Aorta (tissue), 5 donors: ENCODE measurements at regions not wholly inside any gene's neighbourhood (a gene's known extent, or its start where the extent isn't known, plus 50 kb on each side); places are given as distances from the start of the nearest gene placed in this dataset.
A peak's percentile ranks its signal among the peaks of the same experiment; 100 is the strongest.

ENCODE experiments used
- ATAC-seq: fragments of 200-7000 bp; cut with Tn5 transposase; one replicate; pipeline ENCODE4 v1.9.1; 2022; ENCODE audit warnings: moderate library complexity; ENCODE audit not compliant: low FRiP score
- DNase-seq, 2 donors: peaks; one replicate each; pipeline ENCODE4 v3.0.0-alpha.2; 2020
- H3K27ac ChIP-seq, 2 donors: one replicate each; pipeline ENCODE4 v1.5.1; 2013; ENCODE audit warnings: low read length in 2 of 2, mild to moderate bottlenecking in 2 of 2, moderate library complexity in 2 of 2, control low read depth in 1 of 2, inconsistent platforms in 1 of 2, low read depth in 1 of 2
- H3K27me3 ChIP-seq, 2 donors: one replicate each; pipeline ENCODE4 v1.6.1; 2013; ENCODE audit warnings: control low read depth in 1 of 2, low read length in 1 of 2, mild to moderate bottlenecking in 1 of 2, moderate library complexity in 1 of 2; ENCODE audit not compliant: insufficient read depth in 2 of 2, control insufficient read depth in 1 of 2
- H3K36me3 ChIP-seq, 2 donors: one replicate each; pipeline ENCODE4 v1.6.1; 2013; ENCODE audit warnings: control low read depth in 1 of 2, low read length in 1 of 2, mild to moderate bottlenecking in 1 of 2; ENCODE audit not compliant: insufficient read depth in 2 of 2, control insufficient read depth in 1 of 2
- H3K4me1 ChIP-seq, 2 donors: one replicate each; pipeline ENCODE4 v1.6.1; 2013; ENCODE audit warnings: low read length in 2 of 2, control low read depth in 1 of 2, mild to moderate bottlenecking in 1 of 2, moderate library complexity in 1 of 2; ENCODE audit not compliant: insufficient read depth in 2 of 2, control insufficient read depth in 1 of 2
- H3K4me3 ChIP-seq, 2 donors: one replicate each; pipeline ENCODE4 v1.5.1; 2013; ENCODE audit warnings: low read length in 2 of 2, control low read depth in 1 of 2, mild to moderate bottlenecking in 1 of 2
- H3K9me3 ChIP-seq: one replicate; pipeline ENCODE4 v1.6.1; 2013; ENCODE audit warnings: mild to moderate bottlenecking, low read length; ENCODE audit not compliant: control insufficient read depth
- WGBS, 2 donors: extraction: QIAGEN DNeasy Blood & Tissue Kit; methylation state at CpG; one replicate each; pipeline ENCODE4 v1.1.7; 2013; 5-methylcytosine and 5-hydroxymethylcytosine counted together
- intact Hi-C, 2 donors: fragments of 100-400 bp; cut with DNase I; formaldehyde crosslinking; loops; one replicate each; pipeline versions ENCODE4 v1.14.2 to v1.15.0; 2022
- donor health status: healthy with polysubstance abuse.
- donor health status: Bipolar disorder and iron deficiency.
- donor health status: DM: no; HTN: no; CAD: no.
- donor health status: DM: no; HTN: no; CAD: no.
- donor health status: DM: yes; HTN: yes; CAD: no.

- no peak for DNase-seq
- WGBS, 2 donors: 68 to 72% methylated on average over 5 of the region's 5 CpGs
- no peak overlapping the region for H3K27ac ChIP-seq
- intact Hi-C loops: no loop called here
- H3K9me3 ChIP-seq: no peaks in the 10 kb centered on the region
- no peaks in the 10 kb centered on the region for H3K36me3 ChIP-seq
- no peak for ATAC-seq
- no peak overlapping the region for H3K4me3 ChIP-seq
- no peaks in the 10 kb centered on the region for H3K4me1 ChIP-seq
- H3K27me3 ChIP-seq: no peaks in the 10 kb centered on the region
Observed at GRCh38 chr2:104358122-104358521, 495.8 kb upstream of the POU3F3 start.

GRCh38 chr2:104361414-104361813 lies 492.5 kb upstream of the POU3F3 start:
- Histone ChIP-seq H3K4me1 (no peaks in the 10 kb centered on the region), H3K27ac (no peak overlapping the region), H3K4me3 (no peak overlapping the region), H3K36me3 (no peaks in the 10 kb centered on the region), H3K27me3 (no peaks in the 10 kb centered on the region), H3K9me3 (no peaks in the 10 kb centered on the region)
- 19 to 25% methylated on average over 5 of the region's 5 CpGs for WGBS, 2 donors
- DNase-seq (no peak), ATAC-seq (no peak)
- intact Hi-C loops: no loop called here

- Histone ChIP-seq H3K27ac (no peak overlapping the region), H3K27me3 (no peaks in the 10 kb centered on the region), H3K4me3 (no peak overlapping the region), H3K9me3 (no peaks in the 10 kb centered on the region), H3K4me1 (no peaks in the 10 kb centered on the region), H3K36me3 (no peaks in the 10 kb centered on the region)
- no peak for ATAC-seq
- 86 to 91% methylated on average over 10 of the region's 10 CpGs for WGBS, 2 donors
- DNase-seq: no peak
- intact Hi-C loops: no loop called here
Observed at GRCh38 chr2:104368089-104368488, 485.8 kb upstream of the POU3F3 start.

- Histone ChIP-seq H3K4me1 (no peaks in the 10 kb centered on the region), H3K27me3 (no peaks in the 10 kb centered on the region), H3K4me3 (no peak overlapping the region), H3K9me3 (no peaks in the 10 kb centered on the region), H3K36me3 (no peaks in the 10 kb centered on the region), H3K27ac (no peak overlapping the region)
- WGBS, 2 donors: 21 to 27% methylated on average over 5 of the region's 5 CpGs
- no peak for DNase-seq
- intact Hi-C loops: no loop called here
- no peak for ATAC-seq
Observed at GRCh38 chr2:104371087-104371781, 482.7 kb upstream of the POU3F3 start.

- Histone ChIP-seq H3K4me3 (no peak overlapping the region), H3K4me1 (no peaks in the 10 kb centered on the region), H3K27ac (no peak overlapping the region), H3K9me3 (no peaks in the 10 kb centered on the region), H3K27me3 (no peaks in the 10 kb centered on the region), H3K36me3 (no peaks in the 10 kb centered on the region)
- no peak for ATAC-seq
- intact Hi-C loops: no loop called here
- DNase-seq: no peak
Observed at GRCh38 chr2:104375206-104375605, 478.7 kb upstream of the POU3F3 start.

GRCh38 chr2:104378853-104379374 lies 475.0 kb upstream of the POU3F3 start:
- no peaks in the 10 kb centered on the region for H3K4me1 ChIP-seq
- H3K27ac ChIP-seq: no peak overlapping the region
- H3K36me3 ChIP-seq: no peaks in the 10 kb centered on the region
- intact Hi-C loops: no loop called here
- 14 to 28% methylated on average over 3 of the region's 3 CpGs for WGBS, 2 donors
- H3K4me3 ChIP-seq: no peak overlapping the region
- peak; percentile 66 for ATAC-seq
- no peaks in the 10 kb centered on the region for H3K27me3 ChIP-seq
- DNase-seq: no peak
- no peaks in the 10 kb centered on the region for H3K9me3 ChIP-seq

- Histone ChIP-seq H3K4me1 (no peaks in the 10 kb centered on the region), H3K4me3 (no peak overlapping the region), H3K27me3 (no peaks in the 10 kb centered on the region), H3K27ac (no peak overlapping the region), H3K36me3 (no peaks in the 10 kb centered on the region), H3K9me3 (peaks cover 1% of the 10 kb centered on the region)
- WGBS, 2 donors: 84 to 86% methylated on average over 5 of the region's 5 CpGs
- intact Hi-C loops: no loop called here
- ATAC-seq (no peak), DNase-seq (no peak)
Observed at GRCh38 chr2:104384961-104385360, 469.0 kb upstream of the POU3F3 start.

GRCh38 chr2:104385743-104386142 lies 468.2 kb upstream of the POU3F3 start:
- WGBS, 2 donors: 59 to 68% methylated on average over 4 of the region's 4 CpGs
- ATAC-seq: no peak
- H3K27ac ChIP-seq: no peak overlapping the region
- no peaks in the 10 kb centered on the region for H3K4me1 ChIP-seq
- H3K9me3 ChIP-seq: peaks cover 1% of the 10 kb centered on the region
- intact Hi-C loops: no loop called here
- no peaks in the 10 kb centered on the region for H3K27me3 ChIP-seq
- H3K36me3 ChIP-seq: no peaks in the 10 kb centered on the region
- DNase-seq: no peak
- H3K4me3 ChIP-seq: no peak overlapping the region

GRCh38 chr2:104388296-104388695 lies 465.6 kb upstream of the POU3F3 start:
- DNase-seq: no peak
- ATAC-seq: no peak
- H3K9me3 ChIP-seq: peaks cover 1% of the 10 kb centered on the region
- no peak overlapping the region for H3K4me3 ChIP-seq
- no peak overlapping the region for H3K27ac ChIP-seq
- intact Hi-C loops: no loop called here
- no peaks in the 10 kb centered on the region for H3K27me3 ChIP-seq
- no peaks in the 10 kb centered on the region for H3K36me3 ChIP-seq
- H3K4me1 ChIP-seq: no peaks in the 10 kb centered on the region
- 4 to 13% methylated on average over 2 of the region's 2 CpGs for WGBS, 2 donors
